CD4-positive, alpha-beta T cell (primary cell): ENCODE measurements at regions not wholly inside any gene's neighbourhood (a gene's known extent, or its start where the extent isn't known, plus 50 kb on each side); places are given as distances from the start of the nearest gene placed in this dataset.

Source experiments
- ATAC-seq: fragments of 200-7000 bp; cut with Tn5 transposase; one replicate; pipeline ENCODE4 v1.10.0; 2022; ENCODE audit warnings: mild to moderate bottlenecking; ENCODE audit not compliant: poor library complexity
- CTCF ChIA-PET: fragments of 350-600 bp; sonication (Branson Sonifier 250); formaldehyde crosslinking; loops from one replicate; lab custom pipeline; 2021; ENCODE audit warnings: antibody characterized with exemption, inconsistent platforms; lab: Charles Lee
- POLR2A ChIA-PET: fragments of 350-600 bp; sonication (Branson Sonifier 250); formaldehyde crosslinking; loops from one replicate; lab custom pipeline; 2021; ENCODE audit warnings: antibody characterized with exemption, inconsistent platforms; lab: Charles Lee
- DNase-seq, 14 experiments: peaks; one replicate each; pipeline ENCODE4 v3.0.0-alpha.2; 2013 to 2020; ENCODE audit warnings: mixed read lengths in 2 of 14
- H3K27ac ChIP-seq, 2 donors: one replicate each; pipeline versions ENCODE4 v1.5.1 to v1.7.0; 2013; ENCODE audit warnings: low read length in 2 of 2, low read depth in 1 of 2, mild to moderate bottlenecking in 1 of 2
- H3K27me3 ChIP-seq, 2 experiments: 1 replicate in 1 of 2; 2 replicates in 1 of 2; pipeline versions ENCODE4 v1.6.1 to v1.7.0; 2013; ENCODE audit warnings: low read length in 2 of 2, control low read depth in 1 of 2, mild to moderate bottlenecking in 1 of 2, moderate library complexity in 1 of 2; ENCODE audit not compliant: insufficient read depth in 2 of 2, control insufficient read depth in 1 of 2
- H3K36me3 ChIP-seq: one replicate; pipeline ENCODE4 v1.6.1; 2013; ENCODE audit warnings: low read length, control low read depth; ENCODE audit not compliant: insufficient read depth
- H3K4me1 ChIP-seq: one replicate; pipeline ENCODE4 v1.6.1; 2013; ENCODE audit warnings: low read length, control low read depth; ENCODE audit not compliant: insufficient read depth
- H3K4me3 ChIP-seq: one replicate; pipeline ENCODE4 v1.5.1; 2013; ENCODE audit warnings: mild to moderate bottlenecking, low read length, moderate library complexity
- H3K9me3 ChIP-seq, 2 experiments: 1 replicate in 1 of 2; 2 replicates in 1 of 2; pipeline versions ENCODE4 v1.6.1 to v1.7.0; 2013; ENCODE audit warnings: low read length in 2 of 2, mild to moderate bottlenecking in 2 of 2, control low read depth in 1 of 2, moderate library complexity in 1 of 2; ENCODE audit not compliant: control insufficient read depth in 1 of 2, insufficient read depth in 1 of 2
- H3K27ac Mint-ChIP-seq: one replicate; pipeline ENCODE4 v1.8.0; 2020; ENCODE audit warnings: mixed read lengths
- H3K27me3 Mint-ChIP-seq: one replicate; pipeline ENCODE4 v1.8.0; 2021; ENCODE audit warnings: mixed read lengths
- H3K36me3 Mint-ChIP-seq: one replicate; pipeline ENCODE4 v1.8.0; 2021; ENCODE audit warnings: low read depth, mixed read lengths
- H3K4me1 Mint-ChIP-seq: one replicate; pipeline ENCODE4 v1.8.0; 2021; ENCODE audit warnings: low read depth, mixed read lengths
- H3K4me3 Mint-ChIP-seq: one replicate; pipeline ENCODE4 v1.8.0; 2020; ENCODE audit warnings: mild to moderate bottlenecking, mixed read lengths
- H3K9me3 Mint-ChIP-seq: one replicate; pipeline ENCODE4 v1.8.0; 2020; ENCODE audit warnings: mixed read lengths
- CTCF ChIP-seq: fragments of 200-600 bp; IDR thresholded peaks from one replicate; pipeline ENCODE4 v1.8.0; 2022; ENCODE audit warnings: antibody characterized with exemption, mild to moderate bottlenecking
- intact Hi-C, 2 experiments: fragments of 100-400 bp; cut with DNase I in 1 of 2; cut with micrococcal nuclease in 1 of 2; formaldehyde crosslinking; loops; one replicate each; pipeline versions ENCODE4 v1.15.1 to v1.9.0; 2023 to 2025; cut with DNase I, micrococcal nuclease

- no peak overlapping the region for H3K4me3 ChIP-seq
- intact Hi-C loops: no loop called here
- no peak for DNase-seq
- H3K27ac ChIP-seq: no peak overlapping the region
- no peaks in the 10 kb centered on the region for H3K36me3 ChIP-seq
- H3K4me1 ChIP-seq: no peaks in the 10 kb centered on the region
- no peak for ATAC-seq
- TF ChIP-seq CTCF: no peak
- no peaks in the 10 kb centered on the region for H3K9me3 ChIP-seq
- H3K36me3 Mint-ChIP-seq: no peaks in the 10 kb centered on the region
- no peaks in the 10 kb centered on the region for H3K4me1 Mint-ChIP-seq
- H3K27me3 ChIP-seq: peaks cover 0 to 7% of the 10 kb centered on the region in 2 experiments
- peaks cover 3% of the 10 kb centered on the region for H3K9me3 Mint-ChIP-seq
- ChIA-PET POLR2A (no interaction called here), CTCF (no interaction called here)
- no peak overlapping the region for H3K27ac Mint-ChIP-seq
- H3K4me3 Mint-ChIP-seq: no peak overlapping the region
- peaks cover 4% of the 10 kb centered on the region for H3K27me3 Mint-ChIP-seq
Observed at GRCh38 chr17:15092762-15093161, 172.4 kb downstream of the PMP22 start.

- Histone ChIP-seq H3K27me3 (peaks cover 1 to 7% of the 10 kb centered on the region in 2 experiments), H3K36me3 (no peaks in the 10 kb centered on the region), H3K4me3 (no peak overlapping the region), H3K4me1 (no peaks in the 10 kb centered on the region), H3K9me3 (no peaks in the 10 kb centered on the region), H3K27ac (no peak overlapping the region)
- Mint-ChIP-seq H3K27ac (no peak overlapping the region), H3K9me3 (peaks cover 3% of the 10 kb centered on the region), H3K36me3 (no peaks in the 10 kb centered on the region), H3K27me3 (peaks cover 8% of the 10 kb centered on the region), H3K4me1 (no peaks in the 10 kb centered on the region), H3K4me3 (no peak overlapping the region)
- ATAC-seq: no peak
- ChIA-PET CTCF (no interaction called here), POLR2A (no interaction called here)
- intact Hi-C loops: no loop called here
- no peak for DNase-seq
- no peak for TF ChIP-seq CTCF
Observed at GRCh38 chr17:15092261-15092660, 172.9 kb downstream of the PMP22 start.

- Histone ChIP-seq H3K36me3 (no peaks in the 10 kb centered on the region), H3K9me3 (no peaks in the 10 kb centered on the region), H3K4me1 (no peaks in the 10 kb centered on the region), H3K27ac (no peak overlapping the region), H3K27me3 (peaks cover 3 to 7% of the 10 kb centered on the region in 2 experiments), H3K4me3 (no peak overlapping the region)
- no peaks in the 10 kb centered on the region for H3K36me3 Mint-ChIP-seq
- no peak for TF ChIP-seq CTCF
- peaks cover 3% of the 10 kb centered on the region for H3K9me3 Mint-ChIP-seq
- no peaks in the 10 kb centered on the region for H3K4me1 Mint-ChIP-seq
- POLR2A ChIA-PET: no interaction called here
- no peak overlapping the region for H3K4me3 Mint-ChIP-seq
- H3K27ac Mint-ChIP-seq: no peak overlapping the region
- intact Hi-C loops: no loop called here
- DNase-seq: no peak
- CTCF ChIA-PET: no interaction called here
- ATAC-seq: no peak
- H3K27me3 Mint-ChIP-seq: peaks cover 11% of the 10 kb centered on the region
Observed at GRCh38 chr17:15091825-15092224, 173.3 kb downstream of the PMP22 start.
